WTC11 (cell line): ENCODE measurements at regions not wholly inside any gene's neighbourhood (a gene's known extent, or its start where the extent isn't known, plus 50 kb on each side); places are given as distances from the start of the nearest gene placed in this dataset.

Experiments used
- ATF2 ChIP-seq: sonication (generic); formaldehyde crosslinking; IDR thresholded peaks from 2 replicates; pipeline ENCODE4 v1.8.1; 2022; ENCODE audit warnings: low read depth, missing genetic modification reagents, borderline replicate concordance
- CBFB ChIP-seq: sonication (generic); formaldehyde crosslinking; IDR thresholded peaks from 2 replicates; pipeline ENCODE4 v1.8.1; 2022; ENCODE audit warnings: mild to moderate bottlenecking, low read depth, missing genetic modification reagents
- CREB1 ChIP-seq: sonication (generic); formaldehyde crosslinking; IDR thresholded peaks from 2 replicates; pipeline ENCODE4 v1.8.0; 2023; ENCODE audit warnings: mild to moderate bottlenecking, missing genetic modification reagents
- CREM ChIP-seq: sonication (generic); formaldehyde crosslinking; IDR thresholded peaks from 2 replicates; pipeline ENCODE4 v1.8.1; 2022; ENCODE audit warnings: mild to moderate bottlenecking, missing genetic modification reagents, moderate library complexity
- CTCF ChIP-seq: fragments of 200-600 bp; IDR thresholded peaks from 2 replicates; pipeline ENCODE4 v1.8.0; 2022; ENCODE audit warnings: antibody characterized with exemption
- EMX1 ChIP-seq: fragments of 250-450 bp; sonication (Bioruptor Pico); IDR thresholded peaks from 2 replicates; pipeline ENCODE4 v1.8.0; 2021; ENCODE audit warnings: mild to moderate bottlenecking
- ESRRA ChIP-seq: sonication (generic); formaldehyde crosslinking; IDR thresholded peaks from 2 replicates; pipeline ENCODE4 v1.8.1; 2022; ENCODE audit warnings: mild to moderate bottlenecking, missing genetic modification reagents, borderline replicate concordance
- NFYB ChIP-seq: sonication (generic); formaldehyde crosslinking; conservative IDR thresholded peaks from 2 replicates; pipeline ENCODE4 v1.8.0; 2022; ENCODE audit warnings: low read depth, missing genetic modification reagents
- PRDM15 ChIP-seq: sonication (generic); formaldehyde crosslinking; IDR thresholded peaks from 2 replicates; pipeline ENCODE4 v1.8.0; 2022; ENCODE audit warnings: missing genetic modification reagents
- STAT6 ChIP-seq: sonication (generic); formaldehyde crosslinking; conservative IDR thresholded peaks from 2 replicates; pipeline ENCODE4 v1.8.1; 2023; ENCODE audit warnings: mild to moderate bottlenecking, low read depth, missing genetic modification reagents, moderate library complexity
- USF2 ChIP-seq: sonication (generic); formaldehyde crosslinking; IDR thresholded peaks from 2 replicates; pipeline ENCODE4 v1.8.1; 2023; ENCODE audit warnings: mild to moderate bottlenecking, missing genetic modification reagents, moderate library complexity
- ZNF317 ChIP-seq: sonication (generic); formaldehyde crosslinking; IDR thresholded peaks from 2 replicates; pipeline ENCODE4 v1.8.1; 2023; ENCODE audit warnings: low read depth, mild to moderate bottlenecking, moderate library complexity, missing genetic modification reagents, borderline replicate concordance

- TF ChIP-seq PRDM15 (no peak), EMX1 (CRISPR knock-in tag) (no peak), CTCF (no peak), ESRRA (CRISPR knock-in tag) (no peak), USF2 (CRISPR knock-in tag) (no peak), CREM (no peak), NFYB (CRISPR knock-in tag) (no peak), ZNF317 (CRISPR knock-in tag) (no peak), CREB1 (CRISPR knock-in tag) (no peak), STAT6 (CRISPR knock-in tag) (no peak), ATF2 (no peak), CBFB (CRISPR knock-in tag) (no peak)
Observed at GRCh38 chr3:159029306-159030026, 227.6 kb downstream of the MFSD1 start.
